Heart right ventricle (tissue), 16 donors: ENCODE measurements at regions not wholly inside any gene's neighbourhood (a gene's known extent, or its start where the extent isn't known, plus 50 kb on each side); places are given as distances from the start of the nearest gene placed in this dataset.

Experiments used
- ATAC-seq, 8 donors: fragments of 200-7000 bp; cut with Tn5 transposase; one replicate each; pipeline ENCODE4 v1.9.1; 2020; ENCODE audit warnings: mild to moderate bottlenecking in 8 of 8, moderate library complexity in 8 of 8, moderate number of reproducible peaks in 1 of 8
- DNase-seq, 2 donors: peaks; one replicate each; pipeline ENCODE4 v3.0.0-alpha.2; 2020
- H3K27ac ChIP-seq, 10 donors: fragments of 200-600 bp; sonication (generic) in 2 of 10; one replicate each; pipeline versions ENCODE4 v1.5.0 to v1.8.0; 2020 to 2022; ENCODE audit warnings: mild to moderate bottlenecking in 3 of 10
- H3K27me3 ChIP-seq, 7 donors: fragments of 200-600 bp; one replicate each; pipeline ENCODE4 v1.8.0; 2021 to 2022; ENCODE audit warnings: mild to moderate bottlenecking in 2 of 7
- H3K36me3 ChIP-seq, 9 donors: fragments of 200-600 bp; sonication (generic) in 1 of 9; one replicate each; pipeline versions ENCODE4 v1.5.0 to v1.8.0; 2020 to 2022; ENCODE audit warnings: mild to moderate bottlenecking in 2 of 9
- H3K4me1 ChIP-seq, 9 donors: fragments of 200-600 bp; sonication (generic) in 1 of 9; one replicate each; pipeline versions ENCODE4 v1.5.0 to v1.8.0; 2020 to 2022; ENCODE audit warnings: mild to moderate bottlenecking in 4 of 9
- H3K4me3 ChIP-seq, 10 donors: fragments of 200-600 bp; sonication (generic) in 2 of 10; one replicate each; pipeline versions ENCODE4 v1.5.0 to v1.8.0; 2020 to 2022; ENCODE audit warnings: mild to moderate bottlenecking in 7 of 10, moderate library complexity in 2 of 10
- H3K9me3 ChIP-seq, 11 donors: fragments of 200-600 bp in 10 of 11; sonication (generic) in 2 of 11; one replicate each; pipeline versions ENCODE4 v1.5.0 to v1.8.0; 2013 to 2022; ENCODE audit warnings: mild to moderate bottlenecking in 2 of 11, control low read depth in 1 of 11, moderate library complexity in 1 of 11
- WGBS, 2 donors: extraction: QIAGEN DNeasy Blood & Tissue Kit; methylation state at CpG; one replicate each; pipeline ENCODE4 v1.1.7; 2013; ENCODE audit warnings: inconsistent platforms in 1 of 2; 5-methylcytosine and 5-hydroxymethylcytosine counted together
- intact Hi-C, 10 donors: fragments of 100-400 bp; cut with DNase I; formaldehyde crosslinking; loops; one replicate each; pipeline versions ENCODE4 v1.11.1 to v1.14.2; 2022
- TF ChIP-seq, protein P1 (sequence below), 9 donors: fragments of 200-600 bp; sonication (generic) in 2 of 9; IDR thresholded peaks; one replicate each; pipeline versions ENCODE4 v1.5.0 to v1.8.0; 2021 to 2022; ENCODE audit warnings: antibody characterized with exemption in 9 of 9, mild to moderate bottlenecking in 5 of 9, moderate library complexity in 1 of 9
- donor health status: Arrhythmogenic right ventricular cardiomyopathy.
- donor health status: ischemic (EF 13 %, LVEDD 7.1; RV severe dilation, severe dysfunction).
- donor health status: healthy with polysubstance abuse.
- donor health status: DM: no; HTN: yes; CAD: no.
- donor health status: DM: no; HTN: no; CAD: no.
- donor health status: ischemic (EF 25% LVEDD 6.9; RV normal size, moderate dysfunction).
- donor health status: ischemic (EF 25% LVEDD 5.7; RV mildly dilated, moderate dysfunction).
- donor health status: healthy.
- donor health status: DM: yes; HTN: yes; CAD: no.
- donor health status: Ischemic cardiomyopathy.
- donor health status: ischemic (EF 35%, LVEDD 5.7; RV mildly dilated, moderate dysfunction).
- donor health status: nonischemic (EF 11% LVEDD 7.7; RV severe dilation, severe dysfunction).
- donor health status: DM: yes; HTN: yes; CAD: no.
- donor health status: PGD.
- donor health status: ischemic (EF 29% LVEDD 5.4; RV normal size, mild dysfunction).
- donor health status: nonischemic (EF 23%, LVEDD 6.1; RV moderate dilation, normal function).

DNA sequence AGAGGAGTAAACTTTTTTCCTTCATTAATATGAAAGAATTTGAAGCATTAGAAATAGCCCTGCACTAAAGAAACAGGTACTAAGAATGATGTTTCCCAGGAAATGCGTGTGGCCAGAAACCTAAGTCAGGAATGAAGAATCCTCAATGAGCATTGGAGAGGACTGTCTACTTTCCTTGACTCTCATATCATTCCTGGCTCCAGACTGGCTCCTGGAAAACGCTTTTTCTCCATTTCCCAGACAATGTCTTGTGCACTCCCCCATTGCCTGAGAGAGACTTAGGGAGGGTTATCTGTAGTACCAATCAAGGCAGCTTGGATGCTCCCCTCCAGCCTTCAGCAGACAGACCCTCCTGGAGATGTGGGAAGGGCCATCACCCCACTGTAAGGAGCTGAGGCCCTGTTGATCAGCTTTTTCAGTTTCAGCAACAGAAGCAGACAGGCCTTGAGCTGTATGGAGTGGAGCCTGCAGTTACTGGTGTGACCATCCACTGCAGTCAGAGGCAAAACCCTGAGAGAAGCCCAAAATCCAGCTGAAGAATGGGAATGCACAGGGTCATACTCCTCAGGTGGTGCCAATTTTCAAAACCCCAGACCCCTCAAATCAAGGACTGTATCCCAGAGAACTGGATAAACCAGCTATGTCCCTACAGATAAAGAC lies 127.3 kb upstream of the NT5E start:
- H3K4me1 ChIP-seq, result no peaks in the 10 kb centered on the region
- intact Hi-C loops, result loop anchor here in 3 of 10 donors (10.0 kb wide), 2 partner anchors 898 to 1438 kb away; no protein-coding TSS in a partner anchor
- TF ChIP-seq, protein P1, sequence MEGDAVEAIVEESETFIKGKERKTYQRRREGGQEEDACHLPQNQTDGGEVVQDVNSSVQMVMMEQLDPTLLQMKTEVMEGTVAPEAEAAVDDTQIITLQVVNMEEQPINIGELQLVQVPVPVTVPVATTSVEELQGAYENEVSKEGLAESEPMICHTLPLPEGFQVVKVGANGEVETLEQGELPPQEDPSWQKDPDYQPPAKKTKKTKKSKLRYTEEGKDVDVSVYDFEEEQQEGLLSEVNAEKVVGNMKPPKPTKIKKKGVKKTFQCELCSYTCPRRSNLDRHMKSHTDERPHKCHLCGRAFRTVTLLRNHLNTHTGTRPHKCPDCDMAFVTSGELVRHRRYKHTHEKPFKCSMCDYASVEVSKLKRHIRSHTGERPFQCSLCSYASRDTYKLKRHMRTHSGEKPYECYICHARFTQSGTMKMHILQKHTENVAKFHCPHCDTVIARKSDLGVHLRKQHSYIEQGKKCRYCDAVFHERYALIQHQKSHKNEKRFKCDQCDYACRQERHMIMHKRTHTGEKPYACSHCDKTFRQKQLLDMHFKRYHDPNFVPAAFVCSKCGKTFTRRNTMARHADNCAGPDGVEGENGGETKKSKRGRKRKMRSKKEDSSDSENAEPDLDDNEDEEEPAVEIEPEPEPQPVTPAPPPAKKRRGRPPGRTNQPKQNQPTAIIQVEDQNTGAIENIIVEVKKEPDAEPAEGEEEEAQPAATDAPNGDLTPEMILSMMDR (IDR thresholded peaks at IDR 0.05), result no peak
- WGBS, 2 donors, result 20 to 25% methylated on average over 2 of the region's 2 CpGs
- DNase-seq (no peak), ATAC-seq (no peak)
- peaks cover 0 to 15% (median 7%) of the 10 kb centered on the region in 11 donors for H3K9me3 ChIP-seq
- H3K4me3 ChIP-seq, result no peak overlapping the region
- H3K27me3 ChIP-seq, result peaks cover 0 to 14% (median 0%) of the 10 kb centered on the region in 7 donors
- no peak overlapping the region for H3K27ac ChIP-seq
- H3K36me3 ChIP-seq, result no peaks in the 10 kb centered on the region

DNA sequence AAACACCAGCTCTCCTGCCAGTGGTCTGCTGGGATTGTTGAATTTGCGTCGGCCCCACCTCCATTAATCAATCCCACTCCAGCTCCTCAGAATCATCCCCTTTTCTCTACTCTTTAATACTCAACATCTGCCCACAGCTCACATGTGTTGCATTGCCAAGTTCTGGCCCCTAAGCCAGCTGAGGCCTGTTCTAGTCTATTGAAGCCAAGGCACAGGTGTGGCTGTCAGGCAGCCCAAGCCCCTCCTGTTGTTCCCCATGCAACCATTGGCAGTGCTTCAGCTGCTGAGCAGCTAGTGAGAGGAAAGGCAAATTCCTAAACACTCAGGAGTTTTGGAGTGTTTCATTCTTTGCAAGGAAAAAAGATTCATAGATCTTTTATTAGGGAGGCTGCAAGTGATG lies 128.0 kb upstream of the NT5E start:
- H3K9me3 ChIP-seq, result peaks cover 0 to 21% (median 10%) of the 10 kb centered on the region in 11 donors
- 95 to 98% methylated on average over 2 of the region's 2 CpGs for WGBS, 2 donors
- ATAC-seq (no peak), DNase-seq (no peak)
- H3K27me3 ChIP-seq, result peaks cover 0 to 9% (median 0%) of the 10 kb centered on the region in 7 donors
- TF ChIP-seq, protein P1 (IDR thresholded peaks at IDR 0.05), result no peak
- H3K27ac ChIP-seq, result no peak overlapping the region
- no peak overlapping the region for H3K4me3 ChIP-seq
- no peaks in the 10 kb centered on the region for H3K36me3 ChIP-seq
- no peaks in the 10 kb centered on the region for H3K4me1 ChIP-seq
- intact Hi-C loops, result loop anchor here in 3 of 10 donors (10.0 kb wide), 2 partner anchors 897 to 1437 kb away; no protein-coding TSS in a partner anchor

DNA sequence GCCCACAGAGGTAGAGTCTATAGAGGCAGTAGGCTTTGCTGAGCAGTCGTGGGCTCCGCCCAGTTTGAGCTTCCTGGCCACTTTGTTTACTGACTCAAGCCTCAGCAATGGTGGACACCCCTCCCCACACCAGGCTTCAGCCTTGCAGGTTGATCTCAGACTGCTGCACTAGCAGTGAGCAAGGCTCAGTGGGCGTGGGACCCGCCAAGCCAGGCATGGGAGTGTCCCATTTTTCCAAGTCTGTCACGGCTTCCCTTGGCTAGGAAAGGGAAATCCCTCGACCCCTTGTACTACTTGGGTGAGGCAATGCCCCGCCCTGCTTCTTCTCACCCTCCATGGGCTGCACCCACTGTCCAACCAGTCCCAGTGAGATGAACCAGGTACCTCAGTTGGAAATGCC lies 135.3 kb upstream of the NT5E start:
- no peaks in the 10 kb centered on the region for H3K36me3 ChIP-seq
- DNase-seq (no peak), ATAC-seq (no peak)
- H3K27me3 ChIP-seq, result no peaks in the 10 kb centered on the region
- 71 to 73% methylated on average over 7 of the region's 7 CpGs for WGBS, 2 donors
- H3K9me3 ChIP-seq, result peaks cover 0 to 41% (median 10%) of the 10 kb centered on the region in 11 donors
- TF ChIP-seq, protein P1 (IDR thresholded peaks at IDR 0.05), result no peak
- H3K4me1 ChIP-seq, result no peaks in the 10 kb centered on the region
- H3K27ac ChIP-seq, result no peak overlapping the region
- H3K4me3 ChIP-seq, result no peak overlapping the region
- intact Hi-C loops, result no loop called here

DNA sequence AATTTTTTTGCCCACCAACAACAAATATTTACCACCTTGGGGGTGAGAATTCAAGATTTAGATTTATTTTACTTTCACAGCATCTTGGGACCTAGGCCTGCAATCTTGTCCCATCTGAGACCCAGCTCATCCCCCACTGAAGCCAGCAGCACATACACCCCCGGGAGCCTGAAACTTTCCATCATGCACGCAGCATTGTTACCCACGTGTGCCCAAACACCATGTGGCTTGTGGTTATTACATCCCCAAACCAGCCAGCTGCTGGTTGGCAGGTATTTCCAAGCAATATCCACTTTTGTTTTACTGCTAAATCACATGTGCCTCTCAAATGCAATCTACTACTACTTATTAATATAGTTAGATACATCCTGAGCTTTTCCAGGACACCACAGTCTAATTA lies 149.3 kb upstream of the NT5E start:
- Histone ChIP-seq H3K4me3 (no peak overlapping the region), H3K27ac (no peak overlapping the region), H3K4me1 (no peaks in the 10 kb centered on the region), H3K27me3 (no peaks in the 10 kb centered on the region), H3K9me3 (no peaks in the 10 kb centered on the region), H3K36me3 (no peaks in the 10 kb centered on the region)
- intact Hi-C loops, result no loop called here
- TF ChIP-seq, protein P1 (IDR thresholded peaks at IDR 0.05), result no peak
- DNase-seq (no peak), ATAC-seq (no peak)
- 76 to 84% methylated on average over 3 of the region's 3 CpGs for WGBS, 2 donors
